Astrocyte of the spinal cord (primary cell): ENCODE measurements at regions not wholly inside any gene's neighbourhood (a gene's known extent, or its start where the extent isn't known, plus 50 kb on each side); places are given as distances from the start of the nearest gene placed in this dataset.
"Not testable (repeated sequence)": the region's sequence is repeated elsewhere in the genome, so short reads cannot be mapped to it uniquely, and the experiment has no call there.

ENCODE experiments used
- DNase-seq: peaks from one replicate; pipeline ENCODE4 v3.0.0; 2011; ENCODE audit warnings: low read depth, low spot score
- H3K4me3 ChIP-seq: 2 replicates; pipeline ENCODE4 v1.5.1; 2011; ENCODE audit warnings: low read depth, mild to moderate bottlenecking, low read length, moderate library complexity
- in situ Hi-C: cut with HindIII; loops from 2 replicates; pipeline ENCODE4 v1.10.0; 2017; ENCODE audit warnings: low sequenced_read_pairs
- TF ChIP-seq, protein P1 (sequence below): IDR thresholded peaks from 2 replicates; pipeline ENCODE4 v1.5.1; 2012; ENCODE audit warnings: low read depth, mild to moderate bottlenecking, low read length, inconsistent platforms

DNA sequence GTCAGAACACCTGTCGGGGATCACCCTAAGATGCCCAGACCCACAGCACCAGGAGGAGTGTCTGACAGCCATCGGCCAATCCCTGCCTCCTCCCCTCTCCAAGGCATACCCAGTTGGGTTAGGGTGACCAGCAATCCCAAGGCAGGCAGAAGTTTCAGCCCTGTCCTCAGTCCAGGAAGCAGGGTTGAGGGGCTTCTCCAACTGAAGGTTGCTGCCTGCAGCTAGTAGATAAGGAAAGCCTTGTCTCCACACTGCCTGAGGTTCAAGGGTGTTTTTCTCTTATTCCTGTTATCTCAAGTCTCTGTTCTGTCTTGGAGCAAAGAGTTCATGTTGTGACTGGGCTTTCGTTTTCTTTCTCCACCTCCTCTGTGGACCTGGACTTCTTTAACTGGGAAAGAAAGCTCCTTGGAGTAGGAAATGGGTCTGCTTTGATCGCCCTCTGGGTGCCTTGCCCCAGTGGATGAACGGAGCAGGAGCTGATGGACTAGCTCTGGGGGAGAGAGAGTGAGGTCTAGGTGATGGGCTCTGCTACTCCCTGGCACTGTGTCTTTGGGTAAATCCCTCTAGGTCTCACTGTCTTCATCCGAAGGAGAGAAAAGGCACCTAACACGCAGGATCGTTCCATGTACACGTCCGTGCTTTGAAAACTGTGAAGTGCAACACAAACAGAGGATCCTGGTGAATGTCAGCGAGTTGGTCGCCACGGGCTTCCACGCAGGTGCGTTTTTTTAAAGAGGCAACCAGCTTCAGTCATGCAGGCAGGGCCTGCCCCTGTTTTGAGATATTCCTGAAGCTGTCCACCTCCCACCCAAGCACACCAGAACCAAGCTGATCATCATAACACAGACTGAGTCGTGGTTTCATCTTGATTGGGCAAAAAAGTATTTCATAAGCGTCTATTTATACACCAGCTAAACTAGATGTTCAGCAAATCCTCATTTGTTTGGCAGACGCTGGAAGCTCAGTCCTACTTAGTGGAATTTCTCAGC is 52.5 kb upstream of the FOXN3 start:
- H3K4me3 ChIP-seq, result no peak overlapping the region
- no peak for DNase-seq
- TF ChIP-seq, protein P1, sequence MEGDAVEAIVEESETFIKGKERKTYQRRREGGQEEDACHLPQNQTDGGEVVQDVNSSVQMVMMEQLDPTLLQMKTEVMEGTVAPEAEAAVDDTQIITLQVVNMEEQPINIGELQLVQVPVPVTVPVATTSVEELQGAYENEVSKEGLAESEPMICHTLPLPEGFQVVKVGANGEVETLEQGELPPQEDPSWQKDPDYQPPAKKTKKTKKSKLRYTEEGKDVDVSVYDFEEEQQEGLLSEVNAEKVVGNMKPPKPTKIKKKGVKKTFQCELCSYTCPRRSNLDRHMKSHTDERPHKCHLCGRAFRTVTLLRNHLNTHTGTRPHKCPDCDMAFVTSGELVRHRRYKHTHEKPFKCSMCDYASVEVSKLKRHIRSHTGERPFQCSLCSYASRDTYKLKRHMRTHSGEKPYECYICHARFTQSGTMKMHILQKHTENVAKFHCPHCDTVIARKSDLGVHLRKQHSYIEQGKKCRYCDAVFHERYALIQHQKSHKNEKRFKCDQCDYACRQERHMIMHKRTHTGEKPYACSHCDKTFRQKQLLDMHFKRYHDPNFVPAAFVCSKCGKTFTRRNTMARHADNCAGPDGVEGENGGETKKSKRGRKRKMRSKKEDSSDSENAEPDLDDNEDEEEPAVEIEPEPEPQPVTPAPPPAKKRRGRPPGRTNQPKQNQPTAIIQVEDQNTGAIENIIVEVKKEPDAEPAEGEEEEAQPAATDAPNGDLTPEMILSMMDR, result no peak
- in situ Hi-C loops, result no loop called here

DNA sequence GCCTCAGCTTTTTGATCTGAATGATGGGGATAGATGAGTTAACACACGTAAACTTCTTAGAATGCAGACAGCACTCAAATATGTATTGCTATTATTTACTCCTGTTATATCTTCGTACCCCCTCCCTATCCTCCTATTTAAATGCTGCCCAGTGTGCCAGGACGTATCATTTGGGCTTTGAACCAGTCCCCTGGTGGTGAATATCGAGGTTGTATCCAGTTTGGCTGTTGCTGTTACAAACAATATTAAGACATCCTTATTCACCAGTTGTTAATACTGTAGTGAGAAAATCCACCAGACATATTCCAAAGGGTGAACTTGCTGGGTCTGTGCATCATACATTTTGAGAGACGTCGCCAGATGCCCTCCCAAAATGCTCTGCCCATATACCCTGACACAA is 51.5 kb upstream of the FOXN3 start:
- in situ Hi-C loops, result no loop called here
- DNase-seq, result no peak
- no peak overlapping the region for H3K4me3 ChIP-seq
- TF ChIP-seq, protein P1, result no peak

DNA sequence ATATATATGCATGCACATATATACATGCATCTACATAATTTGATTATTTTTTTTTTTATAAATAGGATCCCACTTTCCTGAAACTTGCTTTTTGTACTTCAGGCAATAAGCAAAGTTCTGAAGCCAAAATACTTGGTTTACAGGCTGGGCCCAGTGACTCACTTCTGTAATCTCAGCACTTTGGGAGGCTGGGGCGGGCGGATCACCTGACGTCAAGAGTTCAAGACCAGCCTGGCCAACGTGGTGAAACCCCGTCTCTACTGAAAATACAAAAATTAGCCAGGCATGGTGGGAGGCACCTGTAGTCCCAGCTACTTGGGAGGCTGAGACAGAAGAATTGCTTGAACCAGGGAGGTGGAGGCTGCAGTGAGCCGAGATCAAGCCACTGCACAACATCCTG is 51.0 kb upstream of the FOXN3 start:
- in situ Hi-C loops, DNase-seq, H3K4me3 ChIP-seq: not testable (repeated sequence)

DNA sequence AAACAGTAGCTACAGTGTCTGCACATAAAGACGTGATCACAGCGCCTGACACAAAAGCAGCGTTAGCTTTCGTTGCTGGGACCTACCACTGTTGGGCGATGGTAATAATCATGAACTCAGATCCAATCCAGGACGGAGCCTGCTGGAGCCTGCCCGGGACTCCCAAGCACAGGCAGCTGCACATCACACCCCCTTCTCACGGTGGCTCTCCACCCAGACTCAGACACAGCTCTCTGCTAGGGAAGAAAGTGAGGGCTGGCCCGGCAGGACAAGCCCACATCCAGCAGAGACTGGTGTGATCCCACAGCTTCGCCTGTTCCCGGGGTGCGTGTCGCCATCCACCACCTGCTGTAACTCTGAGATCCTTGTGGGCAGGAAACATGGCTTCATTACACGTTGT is 49.9 kb upstream of the FOXN3 start:
- no peak overlapping the region for H3K4me3 ChIP-seq
- in situ Hi-C loops, result no loop called here
- no peak for DNase-seq
- TF ChIP-seq, protein P1, result no peak
